WTC11 (cell line): ENCODE measurements at regions not wholly inside any gene's neighbourhood (a gene's known extent, or its start where the extent isn't known, plus 50 kb on each side); places are given as distances from the start of the nearest gene placed in this dataset.

Experiments used
- ATF3 ChIP-seq: sonication (generic); formaldehyde crosslinking; conservative IDR thresholded peaks from 2 replicates; pipeline ENCODE4 v1.8.1; 2022; ENCODE audit warnings: mild to moderate bottlenecking, missing genetic modification reagents
- E2F5 ChIP-seq: sonication (generic); formaldehyde crosslinking; IDR thresholded peaks from 2 replicates; pipeline ENCODE4 v1.8.1; 2022; ENCODE audit warnings: mild to moderate bottlenecking, moderate library complexity, missing genetic modification reagents
- EMX1 ChIP-seq: fragments of 250-450 bp; sonication (Bioruptor Pico); IDR thresholded peaks from 2 replicates; pipeline ENCODE4 v1.8.0; 2021; ENCODE audit warnings: mild to moderate bottlenecking
- ETV6 ChIP-seq: sonication (generic); formaldehyde crosslinking; IDR thresholded peaks from 2 replicates; pipeline ENCODE4 v1.8.1; 2022; ENCODE audit warnings: mild to moderate bottlenecking, missing genetic modification reagents
- JUN ChIP-seq: sonication (generic); formaldehyde crosslinking; IDR thresholded peaks from 2 replicates; pipeline ENCODE4 v1.8.0; 2023; ENCODE audit warnings: mild to moderate bottlenecking, missing genetic modification reagents
- MAX ChIP-seq: sonication (generic); formaldehyde crosslinking; IDR thresholded peaks from 2 replicates; pipeline ENCODE4 v1.8.0; 2022; ENCODE audit warnings: mild to moderate bottlenecking, missing genetic modification reagents
- TEAD4 ChIP-seq: sonication (generic); formaldehyde crosslinking; IDR thresholded peaks from 2 replicates; pipeline ENCODE4 v1.8.0; 2022; ENCODE audit warnings: mild to moderate bottlenecking, missing genetic modification reagents
- TF ChIP-seq, protein P1 (sequence below): fragments of 200-600 bp; IDR thresholded peaks from 2 replicates; pipeline ENCODE4 v1.8.0; 2022; ENCODE audit warnings: antibody characterized with exemption
- TF ChIP-seq, protein P2 (sequence below): sonication (generic); formaldehyde crosslinking; IDR thresholded peaks from 2 replicates; pipeline ENCODE4 v1.8.1; 2023; ENCODE audit warnings: mild to moderate bottlenecking, missing genetic modification reagents, borderline replicate concordance
- TF ChIP-seq, protein P3 (sequence below): sonication (generic); formaldehyde crosslinking; IDR thresholded peaks from 2 replicates; pipeline ENCODE4 v1.8.1; 2023; ENCODE audit warnings: mild to moderate bottlenecking, missing genetic modification reagents, moderate library complexity
- TF ChIP-seq, protein P4 (sequence below): sonication (generic); formaldehyde crosslinking; IDR thresholded peaks from 2 replicates; pipeline ENCODE4 v1.8.1; 2022; ENCODE audit warnings: low read depth, missing genetic modification reagents, borderline replicate concordance

GRCh38 chr5:126044111-126044668 lies 379.0 kb upstream of the GRAMD2B start:
- TF ChIP-seq, protein P1, sequence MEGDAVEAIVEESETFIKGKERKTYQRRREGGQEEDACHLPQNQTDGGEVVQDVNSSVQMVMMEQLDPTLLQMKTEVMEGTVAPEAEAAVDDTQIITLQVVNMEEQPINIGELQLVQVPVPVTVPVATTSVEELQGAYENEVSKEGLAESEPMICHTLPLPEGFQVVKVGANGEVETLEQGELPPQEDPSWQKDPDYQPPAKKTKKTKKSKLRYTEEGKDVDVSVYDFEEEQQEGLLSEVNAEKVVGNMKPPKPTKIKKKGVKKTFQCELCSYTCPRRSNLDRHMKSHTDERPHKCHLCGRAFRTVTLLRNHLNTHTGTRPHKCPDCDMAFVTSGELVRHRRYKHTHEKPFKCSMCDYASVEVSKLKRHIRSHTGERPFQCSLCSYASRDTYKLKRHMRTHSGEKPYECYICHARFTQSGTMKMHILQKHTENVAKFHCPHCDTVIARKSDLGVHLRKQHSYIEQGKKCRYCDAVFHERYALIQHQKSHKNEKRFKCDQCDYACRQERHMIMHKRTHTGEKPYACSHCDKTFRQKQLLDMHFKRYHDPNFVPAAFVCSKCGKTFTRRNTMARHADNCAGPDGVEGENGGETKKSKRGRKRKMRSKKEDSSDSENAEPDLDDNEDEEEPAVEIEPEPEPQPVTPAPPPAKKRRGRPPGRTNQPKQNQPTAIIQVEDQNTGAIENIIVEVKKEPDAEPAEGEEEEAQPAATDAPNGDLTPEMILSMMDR: no peak
- TF ChIP-seq, protein P2, sequence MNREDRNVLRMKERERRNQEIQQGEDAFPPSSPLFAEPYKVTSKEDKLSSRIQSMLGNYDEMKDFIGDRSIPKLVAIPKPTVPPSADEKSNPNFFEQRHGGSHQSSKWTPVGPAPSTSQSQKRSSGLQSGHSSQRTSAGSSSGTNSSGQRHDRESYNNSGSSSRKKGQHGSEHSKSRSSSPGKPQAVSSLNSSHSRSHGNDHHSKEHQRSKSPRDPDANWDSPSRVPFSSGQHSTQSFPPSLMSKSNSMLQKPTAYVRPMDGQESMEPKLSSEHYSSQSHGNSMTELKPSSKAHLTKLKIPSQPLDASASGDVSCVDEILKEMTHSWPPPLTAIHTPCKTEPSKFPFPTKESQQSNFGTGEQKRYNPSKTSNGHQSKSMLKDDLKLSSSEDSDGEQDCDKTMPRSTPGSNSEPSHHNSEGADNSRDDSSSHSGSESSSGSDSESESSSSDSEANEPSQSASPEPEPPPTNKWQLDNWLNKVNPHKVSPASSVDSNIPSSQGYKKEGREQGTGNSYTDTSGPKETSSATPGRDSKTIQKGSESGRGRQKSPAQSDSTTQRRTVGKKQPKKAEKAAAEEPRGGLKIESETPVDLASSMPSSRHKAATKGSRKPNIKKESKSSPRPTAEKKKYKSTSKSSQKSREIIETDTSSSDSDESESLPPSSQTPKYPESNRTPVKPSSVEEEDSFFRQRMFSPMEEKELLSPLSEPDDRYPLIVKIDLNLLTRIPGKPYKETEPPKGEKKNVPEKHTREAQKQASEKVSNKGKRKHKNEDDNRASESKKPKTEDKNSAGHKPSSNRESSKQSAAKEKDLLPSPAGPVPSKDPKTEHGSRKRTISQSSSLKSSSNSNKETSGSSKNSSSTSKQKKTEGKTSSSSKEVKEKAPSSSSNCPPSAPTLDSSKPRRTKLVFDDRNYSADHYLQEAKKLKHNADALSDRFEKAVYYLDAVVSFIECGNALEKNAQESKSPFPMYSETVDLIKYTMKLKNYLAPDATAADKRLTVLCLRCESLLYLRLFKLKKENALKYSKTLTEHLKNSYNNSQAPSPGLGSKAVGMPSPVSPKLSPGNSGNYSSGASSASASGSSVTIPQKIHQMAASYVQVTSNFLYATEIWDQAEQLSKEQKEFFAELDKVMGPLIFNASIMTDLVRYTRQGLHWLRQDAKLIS (CRISPR knock-in tag): no peak
- TF ChIP-seq TEAD4 (CRISPR knock-in tag): no peak
- TF ChIP-seq ATF3 (CRISPR knock-in tag): no peak
- TF ChIP-seq MAX (CRISPR knock-in tag): no peak
- no peak for TF ChIP-seq JUN
- TF ChIP-seq, protein P3, sequence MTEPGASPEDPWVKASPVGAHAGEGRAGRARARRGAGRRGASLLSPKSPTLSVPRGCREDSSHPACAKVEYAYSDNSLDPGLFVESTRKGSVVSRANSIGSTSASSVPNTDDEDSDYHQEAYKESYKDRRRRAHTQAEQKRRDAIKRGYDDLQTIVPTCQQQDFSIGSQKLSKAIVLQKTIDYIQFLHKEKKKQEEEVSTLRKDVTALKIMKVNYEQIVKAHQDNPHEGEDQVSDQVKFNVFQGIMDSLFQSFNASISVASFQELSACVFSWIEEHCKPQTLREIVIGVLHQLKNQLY (CRISPR knock-in tag): no peak
- TF ChIP-seq EMX1: no peak
- TF ChIP-seq, protein P4, sequence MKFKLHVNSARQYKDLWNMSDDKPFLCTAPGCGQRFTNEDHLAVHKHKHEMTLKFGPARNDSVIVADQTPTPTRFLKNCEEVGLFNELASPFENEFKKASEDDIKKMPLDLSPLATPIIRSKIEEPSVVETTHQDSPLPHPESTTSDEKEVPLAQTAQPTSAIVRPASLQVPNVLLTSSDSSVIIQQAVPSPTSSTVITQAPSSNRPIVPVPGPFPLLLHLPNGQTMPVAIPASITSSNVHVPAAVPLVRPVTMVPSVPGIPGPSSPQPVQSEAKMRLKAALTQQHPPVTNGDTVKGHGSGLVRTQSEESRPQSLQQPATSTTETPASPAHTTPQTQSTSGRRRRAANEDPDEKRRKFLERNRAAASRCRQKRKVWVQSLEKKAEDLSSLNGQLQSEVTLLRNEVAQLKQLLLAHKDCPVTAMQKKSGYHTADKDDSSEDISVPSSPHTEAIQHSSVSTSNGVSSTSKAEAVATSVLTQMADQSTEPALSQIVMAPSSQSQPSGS (CRISPR knock-in tag): no peak
- TF ChIP-seq E2F5 (CRISPR knock-in tag): no peak
- TF ChIP-seq ETV6 (CRISPR knock-in tag): no peak
